Naive thymus-derived CD4-positive, alpha-beta T cell (primary cell): ENCODE measurements at regions not wholly inside any gene's neighbourhood (a gene's known extent, or its start where the extent isn't known, plus 50 kb on each side); places are given as distances from the start of the nearest gene placed in this dataset.

ENCODE experiments used
- ATAC-seq: fragments of 150-1000 bp; cut with Tn5 transposase; 2 replicates; pipeline ENCODE4 v1.10.0; 2021; ENCODE audit warnings: mild to moderate bottlenecking, moderate library complexity
- CTCF ChIA-PET: fragments of 350-600 bp; sonication (Branson Sonifier 250); formaldehyde crosslinking; loops from one replicate; lab custom pipeline; 2021; ENCODE audit warnings: antibody characterized with exemption; lab: Charles Lee
- POLR2A ChIA-PET: fragments of 350-600 bp; sonication (Branson Sonifier 250); formaldehyde crosslinking; loops from one replicate; lab custom pipeline; 2021; ENCODE audit warnings: antibody characterized with exemption, inconsistent platforms; lab: Charles Lee
- DNase-seq, 9 donors: peaks; one replicate each; pipeline versions ENCODE4 v3.0.0 to v3.0.0-alpha.2; 2020 to 2022; ENCODE audit warnings: mixed read lengths in 1 of 9
- H3K27ac ChIP-seq: one replicate; pipeline ENCODE4 v1.7.0; 2013; ENCODE audit warnings: mild to moderate bottlenecking, low read depth, low read length, moderate library complexity
- H3K27me3 ChIP-seq, 2 donors: one replicate each; pipeline ENCODE4 v1.7.0; 2013; ENCODE audit warnings: low read length in 2 of 2, mild to moderate bottlenecking in 2 of 2, moderate library complexity in 2 of 2; ENCODE audit not compliant: control insufficient read depth in 2 of 2, insufficient read depth in 2 of 2
- H3K36me3 ChIP-seq, 3 experiments: 1 replicate in 2 of 3; 2 replicates in 1 of 3; pipeline ENCODE4 v1.7.0; 2013; ENCODE audit warnings: low read length in 3 of 3, mild to moderate bottlenecking in 3 of 3, moderate library complexity in 1 of 3; ENCODE audit not compliant: insufficient read depth in 3 of 3, control insufficient read depth in 2 of 3
- H3K4me1 ChIP-seq, 2 donors: one replicate each; pipeline ENCODE4 v1.7.0; 2013; ENCODE audit warnings: low read length in 2 of 2, mild to moderate bottlenecking in 2 of 2, moderate library complexity in 1 of 2; ENCODE audit not compliant: control insufficient read depth in 2 of 2, insufficient read depth in 2 of 2
- H3K4me3 ChIP-seq: 2 replicates; pipeline ENCODE4 v1.7.0; 2013; ENCODE audit warnings: mild to moderate bottlenecking, low read length
- H3K9me3 ChIP-seq, 3 experiments: 1 replicate in 2 of 3; 2 replicates in 1 of 3; pipeline ENCODE4 v1.7.0; 2013; ENCODE audit warnings: low read length in 3 of 3; ENCODE audit not compliant: control insufficient read depth in 2 of 3
- H3K27ac Mint-ChIP-seq, 9 donors: one replicate each; pipeline ENCODE4 v1.8.0; 2020 to 2022; ENCODE audit warnings: mixed read lengths in 9 of 9, mild to moderate bottlenecking in 8 of 9, moderate library complexity in 5 of 9, inconsistent platforms in 2 of 9
- H3K27me3 Mint-ChIP-seq, 5 donors: one replicate each; pipeline ENCODE4 v1.8.0; 2021 to 2022; ENCODE audit warnings: mixed read lengths in 5 of 5, mild to moderate bottlenecking in 1 of 5
- H3K36me3 Mint-ChIP-seq, 5 donors: one replicate each; pipeline ENCODE4 v1.8.0; 2020 to 2022; ENCODE audit warnings: mixed read lengths in 5 of 5, mild to moderate bottlenecking in 3 of 5, inconsistent platforms in 1 of 5
- H3K4me1 Mint-ChIP-seq, 7 donors: one replicate each; pipeline ENCODE4 v1.8.0; 2020 to 2022; ENCODE audit warnings: mixed read lengths in 7 of 7, mild to moderate bottlenecking in 3 of 7, inconsistent platforms in 1 of 7
- H3K4me3 Mint-ChIP-seq, 10 donors: one replicate each; pipeline ENCODE4 v1.8.0; 2020 to 2022; ENCODE audit warnings: mild to moderate bottlenecking in 10 of 10, mixed read lengths in 10 of 10, moderate library complexity in 6 of 10, inconsistent platforms in 2 of 10
- H3K9me3 Mint-ChIP-seq, 11 donors: one replicate each; pipeline ENCODE4 v1.8.0; 2020 to 2022; ENCODE audit warnings: mixed read lengths in 11 of 11, mild to moderate bottlenecking in 4 of 11, inconsistent platforms in 1 of 11, moderate library complexity in 1 of 11
- intact Hi-C, 2 donors: fragments of 100-400 bp; cut with micrococcal nuclease; formaldehyde crosslinking; loops; one replicate each; pipeline ENCODE4 v1.15.1; 2023

DNA sequence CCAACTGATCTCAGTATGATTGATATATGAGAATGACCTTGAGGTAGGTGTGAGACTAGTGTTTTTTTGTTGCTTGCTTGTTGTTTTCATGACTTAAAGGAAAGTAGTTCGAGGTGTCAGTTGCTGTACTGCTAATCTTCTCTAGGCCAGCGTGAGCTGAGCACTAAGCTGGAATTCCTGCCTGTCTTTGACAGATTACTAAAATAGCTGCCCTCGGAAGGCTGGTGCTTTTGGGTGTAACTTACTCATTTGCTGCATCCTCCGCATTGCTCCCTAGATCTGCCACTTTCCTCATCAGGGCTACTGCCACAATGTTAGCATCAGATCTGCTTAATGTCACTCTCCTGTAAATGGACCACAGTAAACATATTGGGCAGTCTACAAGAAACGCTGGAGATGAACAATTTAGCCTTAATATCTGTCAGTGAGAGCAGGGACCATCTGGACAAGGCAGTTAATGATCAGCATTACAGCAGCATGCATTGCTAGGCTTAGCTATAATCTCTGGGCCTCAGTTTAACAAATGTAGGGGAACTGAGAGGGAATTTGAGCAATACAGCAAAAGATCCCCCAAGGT, 106.6 kb upstream of the CDH6 start:
- intact Hi-C loops = no loop called here
- DNase-seq (no peak), ATAC-seq (no peak)
- H3K4me3 ChIP-seq = no peak overlapping the region
- Mint-ChIP-seq H3K4me1 (no peaks in the 10 kb centered on the region), H3K9me3 (peaks cover 0 to 16% (median 5%) of the 10 kb centered on the region in 11 donors), H3K27me3 (no peaks in the 10 kb centered on the region), H3K27ac (no peak overlapping the region), H3K36me3 (no peaks in the 10 kb centered on the region), H3K4me3 (no peak overlapping the region)
- CTCF ChIA-PET = no interaction called here
- no peak overlapping the region for H3K27ac ChIP-seq
- no peaks in the 10 kb centered on the region for H3K36me3 ChIP-seq
- no peaks in the 10 kb centered on the region for H3K9me3 ChIP-seq
- H3K27me3 ChIP-seq = no peaks in the 10 kb centered on the region
- POLR2A ChIA-PET = no interaction called here
- no peaks in the 10 kb centered on the region for H3K4me1 ChIP-seq

DNA sequence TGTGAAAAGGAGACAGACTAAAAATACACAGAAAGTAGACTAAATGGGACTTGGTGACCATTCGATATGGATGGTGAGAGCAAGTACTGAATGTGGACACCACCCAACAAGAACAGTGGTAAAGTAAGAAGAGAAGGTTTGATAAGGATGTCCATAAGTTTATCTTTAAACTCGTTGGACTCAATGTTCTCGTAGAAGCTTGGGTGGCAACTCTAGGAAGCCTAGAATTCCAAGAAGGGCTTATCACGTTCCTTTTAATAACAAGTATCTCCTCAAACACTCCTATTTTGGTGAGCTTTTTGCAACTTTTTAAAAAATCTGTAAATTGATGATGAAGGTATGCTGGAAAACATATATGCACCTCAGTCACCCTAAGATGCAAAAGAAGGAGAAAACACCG, 108.6 kb upstream of the CDH6 start:
- no peaks in the 10 kb centered on the region for H3K4me1 Mint-ChIP-seq

DNA sequence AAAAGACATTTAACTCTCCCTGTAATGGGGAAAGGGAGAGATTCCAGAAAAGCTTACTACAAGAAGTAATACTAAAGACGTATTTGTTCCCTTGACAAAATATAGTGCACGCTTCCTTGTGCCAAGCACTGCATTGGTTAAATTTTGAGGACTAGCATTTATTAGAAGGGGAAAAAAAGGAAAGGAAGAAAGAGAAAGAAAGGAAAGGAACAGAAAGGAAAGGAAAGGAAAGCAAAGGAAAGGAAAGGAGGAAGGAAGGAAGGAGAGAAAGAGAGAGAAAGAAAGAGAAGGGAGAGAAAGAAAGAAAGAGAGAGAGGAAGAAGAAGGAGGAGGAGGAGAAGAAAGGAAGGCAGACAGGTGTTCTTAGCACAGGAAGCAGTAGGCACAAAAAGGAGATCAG, 110.1 kb upstream of the CDH6 start:
- H3K27me3 Mint-ChIP-seq = no peaks in the 10 kb centered on the region
- DNase-seq = no peak
- ChIA-PET POLR2A (no interaction called here), CTCF (no interaction called here)
- no peaks in the 10 kb centered on the region for H3K4me1 Mint-ChIP-seq
- ATAC-seq = no peak
- no peak overlapping the region for H3K27ac Mint-ChIP-seq
- Histone ChIP-seq H3K9me3 (no peaks in the 10 kb centered on the region), H3K27ac (no peak overlapping the region), H3K27me3 (no peaks in the 10 kb centered on the region), H3K4me3 (no peak overlapping the region), H3K4me1 (no peaks in the 10 kb centered on the region), H3K36me3 (no peaks in the 10 kb centered on the region)
- no peaks in the 10 kb centered on the region for H3K36me3 Mint-ChIP-seq
- intact Hi-C loops = no loop called here
- no peak overlapping the region for H3K4me3 Mint-ChIP-seq
- peaks cover 0 to 6% (median 3%) of the 10 kb centered on the region in 11 donors for H3K9me3 Mint-ChIP-seq

More for the DNA sequence above, 108.6 kb upstream of the CDH6 start:
- ChIA-PET POLR2A (no interaction called here), CTCF (no interaction called here)
- intact Hi-C loops = no loop called here
- DNase-seq = no peak
- no peaks in the 10 kb centered on the region for H3K9me3 ChIP-seq
- Mint-ChIP-seq H3K9me3 (peaks cover 0 to 8% (median 3%) of the 10 kb centered on the region in 11 donors), H3K4me3 (no peak overlapping the region), H3K36me3 (no peaks in the 10 kb centered on the region), H3K27ac (no peak overlapping the region), H3K27me3 (no peaks in the 10 kb centered on the region)
- H3K27ac ChIP-seq = no peak overlapping the region
- H3K27me3 ChIP-seq = no peaks in the 10 kb centered on the region
- H3K36me3 ChIP-seq = no peaks in the 10 kb centered on the region
- no peak for ATAC-seq
- H3K4me3 ChIP-seq = no peak overlapping the region
- no peaks in the 10 kb centered on the region for H3K4me1 ChIP-seq

DNA sequence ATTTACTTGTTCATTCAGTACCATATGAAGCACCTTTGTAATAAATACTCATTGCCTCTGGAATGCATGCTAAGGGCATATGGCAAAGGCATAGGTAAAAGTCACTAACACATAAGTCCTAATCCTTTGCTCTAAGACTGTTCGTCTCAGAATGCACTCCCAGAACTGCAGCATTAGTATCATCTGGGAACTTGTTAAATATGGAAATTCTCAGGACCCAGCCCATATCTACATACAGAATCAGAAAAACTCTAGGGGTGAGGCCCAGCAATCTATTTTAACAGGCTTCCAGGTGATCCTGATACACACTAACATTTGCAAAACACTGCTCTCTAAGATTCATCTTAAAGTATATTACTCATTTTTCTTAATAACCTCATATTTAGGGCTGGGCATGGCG, 113.8 kb upstream of the CDH6 start:
- POLR2A ChIA-PET = no interaction called here
- CTCF ChIA-PET = no interaction called here

DNA sequence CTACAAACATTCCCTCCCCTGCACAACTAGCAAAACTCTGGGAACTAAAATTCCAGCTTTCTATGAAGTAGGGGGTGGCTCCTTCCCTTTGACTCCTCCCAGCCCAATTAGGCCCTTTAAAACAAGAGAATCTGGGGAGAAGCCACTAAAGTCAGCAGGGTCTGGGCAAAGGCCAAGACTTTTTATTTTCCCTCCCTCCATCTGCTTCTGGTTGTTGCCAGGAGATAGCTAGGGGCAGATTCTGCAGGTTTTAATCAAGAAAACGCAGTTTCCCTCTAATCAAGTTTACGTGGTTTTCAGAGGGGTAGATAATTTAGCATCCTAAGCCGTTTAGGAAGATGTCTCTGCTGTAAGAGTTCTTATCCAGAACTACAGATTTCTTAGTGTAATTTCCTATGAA, 114.5 kb upstream of the CDH6 start:
- Mint-ChIP-seq H3K9me3 (peaks cover 0 to 19% (median 7%) of the 10 kb centered on the region in 11 donors), H3K36me3 (no peaks in the 10 kb centered on the region), H3K4me1 (no peaks in the 10 kb centered on the region), H3K27ac (no peak overlapping the region), H3K4me3 (no peak overlapping the region), H3K27me3 (no peaks in the 10 kb centered on the region)
- H3K36me3 ChIP-seq = no peaks in the 10 kb centered on the region
- no peak overlapping the region for H3K27ac ChIP-seq
- intact Hi-C loops = no loop called here
- no peak overlapping the region for H3K4me3 ChIP-seq
- H3K4me1 ChIP-seq = no peaks in the 10 kb centered on the region
- H3K9me3 ChIP-seq = no peaks in the 10 kb centered on the region
- no peak for DNase-seq
- no peaks in the 10 kb centered on the region for H3K27me3 ChIP-seq
- POLR2A ChIA-PET = no interaction called here
- no peak for ATAC-seq
- CTCF ChIA-PET = no interaction called here

More for the DNA sequence above, 113.8 kb upstream of the CDH6 start:
- no peaks in the 10 kb centered on the region for H3K27me3 Mint-ChIP-seq
- H3K4me1 ChIP-seq = no peaks in the 10 kb centered on the region
- no peaks in the 10 kb centered on the region for H3K27me3 ChIP-seq
- no peaks in the 10 kb centered on the region for H3K9me3 ChIP-seq
- no peak overlapping the region for H3K4me3 ChIP-seq
- H3K4me1 Mint-ChIP-seq = no peaks in the 10 kb centered on the region
- H3K4me3 Mint-ChIP-seq = no peak overlapping the region
- ATAC-seq (no peak), DNase-seq (no peak)
- no peaks in the 10 kb centered on the region for H3K36me3 Mint-ChIP-seq
- no peak overlapping the region for H3K27ac ChIP-seq
- H3K9me3 Mint-ChIP-seq = peaks cover 0 to 17% (median 7%) of the 10 kb centered on the region in 11 donors
- no peaks in the 10 kb centered on the region for H3K36me3 ChIP-seq
- H3K27ac Mint-ChIP-seq = no peak overlapping the region
- intact Hi-C loops = no loop called here

DNA sequence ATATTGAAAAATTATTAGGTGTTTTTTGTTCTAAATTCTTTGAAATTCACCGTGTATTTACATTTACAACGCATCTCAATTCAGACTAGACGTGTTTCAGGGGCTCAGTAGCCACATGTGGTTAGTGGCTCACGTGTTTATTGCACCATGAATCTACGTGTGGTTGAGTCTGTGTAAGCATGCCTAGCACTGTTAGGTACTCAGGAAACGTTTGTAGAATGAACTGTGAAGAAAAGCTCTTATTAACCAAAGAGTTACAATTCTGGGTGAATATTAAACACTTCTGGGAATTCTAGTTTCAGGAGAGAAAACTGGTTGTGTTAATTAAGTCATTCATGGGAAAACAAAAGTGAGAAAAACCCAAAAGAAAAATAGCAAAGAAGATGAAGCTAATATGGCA, 117.5 kb upstream of the CDH6 start:
- CTCF ChIA-PET = no interaction called here

DNA sequence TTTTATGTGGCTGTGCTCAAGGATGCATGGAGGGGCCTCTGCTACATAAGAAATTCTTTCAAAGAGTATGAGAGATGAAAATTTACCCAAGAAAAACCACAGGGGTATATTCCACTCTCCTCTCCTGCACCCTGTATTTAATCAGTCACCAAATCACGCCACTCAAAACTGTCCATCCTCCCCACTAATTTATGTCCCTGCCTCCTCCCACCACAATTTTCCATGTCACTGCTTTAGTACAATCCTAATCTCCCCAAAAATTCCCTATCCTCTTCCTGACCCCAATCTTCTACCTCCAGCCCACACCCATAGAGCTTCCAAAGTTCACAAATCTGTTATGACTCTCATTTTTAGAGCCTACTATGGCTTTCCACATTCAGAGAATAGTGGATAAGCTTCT, 125.2 kb upstream of the CDH6 start:
- Histone ChIP-seq H3K9me3 (no peaks in the 10 kb centered on the region), H3K27me3 (no peaks in the 10 kb centered on the region), H3K27ac (no peak overlapping the region), H3K4me1 (no peaks in the 10 kb centered on the region), H3K4me3 (no peak overlapping the region), H3K36me3 (no peaks in the 10 kb centered on the region)
- ChIA-PET CTCF (no interaction called here), POLR2A (no interaction called here)
- DNase-seq (no peak), ATAC-seq (no peak)
- H3K4me3 Mint-ChIP-seq = no peak overlapping the region
- H3K9me3 Mint-ChIP-seq = peaks cover 0 to 8% (median 2%) of the 10 kb centered on the region in 11 donors
- no peak overlapping the region for H3K27ac Mint-ChIP-seq
- H3K4me1 Mint-ChIP-seq = no peaks in the 10 kb centered on the region
- H3K36me3 Mint-ChIP-seq = no peaks in the 10 kb centered on the region
- intact Hi-C loops = no loop called here
- no peaks in the 10 kb centered on the region for H3K27me3 Mint-ChIP-seq

More for the DNA sequence above, 117.5 kb upstream of the CDH6 start:
- no peak for DNase-seq
- H3K4me1 Mint-ChIP-seq = no peaks in the 10 kb centered on the region
- H3K27me3 ChIP-seq = no peaks in the 10 kb centered on the region
- no peak overlapping the region for H3K4me3 Mint-ChIP-seq
- H3K36me3 ChIP-seq = no peaks in the 10 kb centered on the region
- no peaks in the 10 kb centered on the region for H3K9me3 ChIP-seq
- intact Hi-C loops = no loop called here
- H3K27ac Mint-ChIP-seq = no peak overlapping the region
- H3K9me3 Mint-ChIP-seq = peaks cover 0 to 13% (median 7%) of the 10 kb centered on the region in 11 donors
- ATAC-seq = no peak
- no peak overlapping the region for H3K4me3 ChIP-seq
- H3K36me3 Mint-ChIP-seq = no peaks in the 10 kb centered on the region
- no peak overlapping the region for H3K27ac ChIP-seq
- H3K27me3 Mint-ChIP-seq = no peaks in the 10 kb centered on the region
- POLR2A ChIA-PET = no interaction called here
- no peaks in the 10 kb centered on the region for H3K4me1 ChIP-seq
